NB4 (cell line): ENCODE measurements at regions not wholly inside any gene's neighbourhood (a gene's known extent, or its start where the extent isn't known, plus 50 kb on each side); places are given as distances from the start of the nearest gene placed in this dataset.

Source experiments
- MAX ChIP-seq: IDR thresholded peaks from 2 replicates; pipeline ENCODE4 v1.6.1; 2011; ENCODE audit warnings: low read depth, low read length
- POLR2A ChIP-seq: IDR thresholded peaks from 2 replicates; pipeline ENCODE4 v1.6.1; 2011; ENCODE audit warnings: mild to moderate bottlenecking; ENCODE audit not compliant: insufficient read length; ENCODE audit errors: extremely low read depth

GRCh38 chr5:98504505-98504904, 269.0 kb upstream of the RGMB start:
- TF ChIP-seq MAX (no peak), POLR2A (no peak)
